OCI-LY3 (cell line): ENCODE measurements at regions not wholly inside any gene's neighbourhood (a gene's known extent, or its start where the extent isn't known, plus 50 kb on each side); places are given as distances from the start of the nearest gene placed in this dataset.
A peak's percentile ranks its signal among the peaks of the same experiment; 100 is the strongest.

Experiments
- H2AFZ ChIP-seq: fragments of 200-600, 300-600 bp; shearing (Covaris generic); 2 replicates; pipeline ENCODE4 v1.6.0; 2014; ENCODE audit warnings: antibody characterized with exemption, low read depth, low read length
- H3K27ac ChIP-seq: fragments of 200-600, 300-600 bp; sonication (generic); 2 replicates; pipeline ENCODE4 v1.5.1; 2014; ENCODE audit warnings: mild to moderate bottlenecking, low read length, moderate library complexity, mixed read lengths
- H3K27me3 ChIP-seq: fragments of 200-600, 300-600 bp; sonication (generic); 2 replicates; pipeline ENCODE4 v1.6.1; 2014; ENCODE audit warnings: low read depth, low read length, mixed read lengths
- H3K36me3 ChIP-seq: fragments of 200-600, 300-600 bp; sonication (generic); replicated peaks from 2 replicates; pipeline ENCODE3; 2014; ENCODE audit warnings: low read depth, low read length, mixed read lengths
- H3K4me1 ChIP-seq: fragments of 300-600, 200-600 bp; sonication (generic); 2 replicates; pipeline ENCODE4 v1.6.1; 2014; ENCODE audit warnings: low read length, mixed read lengths
- H3K4me2 ChIP-seq: fragments of 200-600, 300-600 bp; sonication (generic); 2 replicates; pipeline ENCODE4 v1.6.1; 2014; ENCODE audit warnings: low read length, mixed read lengths
- H3K4me3 ChIP-seq: fragments of 300-600, 200-600 bp; sonication (generic); 2 replicates; pipeline ENCODE4 v1.5.1; 2014; ENCODE audit warnings: antibody characterized with exemption, mild to moderate bottlenecking, low read length, moderate library complexity
- H3K79me2 ChIP-seq: fragments of 300-600, 200-600 bp; shearing (Covaris generic); 2 replicates; pipeline ENCODE4 v1.6.1; 2014; ENCODE audit warnings: mild to moderate bottlenecking, low read length, mixed read lengths
- H3K9ac ChIP-seq: fragments of 300-600, 200-600 bp; shearing (Covaris generic); 2 replicates; pipeline ENCODE4 v1.6.0; 2014; ENCODE audit warnings: mild to moderate bottlenecking, low read length, moderate library complexity
- H3K9me3 ChIP-seq: fragments of 200-600, 300-600 bp; shearing (Covaris generic); 2 replicates; pipeline ENCODE4 v1.6.1; 2014; ENCODE audit warnings: low read length, mixed read lengths; ENCODE audit not compliant: insufficient read depth
- H4K20me1 ChIP-seq: fragments of 200-600, 300-600 bp; sonication (generic); 2 replicates; pipeline ENCODE4 v1.6.1; 2016; ENCODE audit warnings: low read length, mixed read lengths; ENCODE audit not compliant: insufficient read depth
- EZH2phosphoT487 ChIP-seq: fragments of 200-600 bp; shearing (Covaris generic); IDR thresholded peaks from 2 replicates; pipeline ENCODE4 v1.6.1; 2018; ENCODE audit warnings: antibody characterized with exemption, mixed run types, low read depth
- TF ChIP-seq, protein P1 (sequence below): fragments of 200-600, 300-600 bp; sonication (generic); IDR thresholded peaks from 2 replicates; pipeline ENCODE4 v1.5.1; 2014; ENCODE audit warnings: antibody characterized with exemption, low read length, low read depth

DNA sequence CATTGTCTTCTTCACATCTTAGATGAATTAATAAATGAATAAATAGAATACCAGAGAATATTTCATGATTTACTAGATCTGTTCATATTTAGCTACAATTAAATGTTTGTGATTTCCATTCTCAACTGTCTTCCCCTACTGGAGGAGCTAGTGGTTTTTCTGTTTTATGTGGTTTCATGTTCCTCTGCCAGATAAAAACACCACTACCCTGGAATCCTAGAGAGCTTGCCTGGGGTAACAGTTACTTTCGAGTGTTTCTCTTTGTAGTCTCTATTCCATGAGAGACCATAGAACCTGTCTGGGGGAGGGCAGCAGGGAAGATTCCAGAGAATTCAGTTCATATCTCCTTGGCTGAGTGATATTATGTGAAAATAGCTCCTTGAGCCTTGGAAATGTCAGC is 349.2 kb downstream of the INSIG2 start:
- H2AFZ ChIP-seq = no peak overlapping the region
- H3K36me3 ChIP-seq = no peaks in the 10 kb centered on the region
- no peak overlapping the region for H3K4me3 ChIP-seq
- no peaks in the 10 kb centered on the region for H3K79me2 ChIP-seq
- H3K4me1 ChIP-seq = no peaks in the 10 kb centered on the region
- H3K27ac ChIP-seq = no peak overlapping the region
- H3K4me2 ChIP-seq = no peak overlapping the region
- no peak for TF ChIP-seq EZH2phosphoT487
- TF ChIP-seq, protein P1, sequence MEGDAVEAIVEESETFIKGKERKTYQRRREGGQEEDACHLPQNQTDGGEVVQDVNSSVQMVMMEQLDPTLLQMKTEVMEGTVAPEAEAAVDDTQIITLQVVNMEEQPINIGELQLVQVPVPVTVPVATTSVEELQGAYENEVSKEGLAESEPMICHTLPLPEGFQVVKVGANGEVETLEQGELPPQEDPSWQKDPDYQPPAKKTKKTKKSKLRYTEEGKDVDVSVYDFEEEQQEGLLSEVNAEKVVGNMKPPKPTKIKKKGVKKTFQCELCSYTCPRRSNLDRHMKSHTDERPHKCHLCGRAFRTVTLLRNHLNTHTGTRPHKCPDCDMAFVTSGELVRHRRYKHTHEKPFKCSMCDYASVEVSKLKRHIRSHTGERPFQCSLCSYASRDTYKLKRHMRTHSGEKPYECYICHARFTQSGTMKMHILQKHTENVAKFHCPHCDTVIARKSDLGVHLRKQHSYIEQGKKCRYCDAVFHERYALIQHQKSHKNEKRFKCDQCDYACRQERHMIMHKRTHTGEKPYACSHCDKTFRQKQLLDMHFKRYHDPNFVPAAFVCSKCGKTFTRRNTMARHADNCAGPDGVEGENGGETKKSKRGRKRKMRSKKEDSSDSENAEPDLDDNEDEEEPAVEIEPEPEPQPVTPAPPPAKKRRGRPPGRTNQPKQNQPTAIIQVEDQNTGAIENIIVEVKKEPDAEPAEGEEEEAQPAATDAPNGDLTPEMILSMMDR = no peak
- H4K20me1 ChIP-seq = no peaks in the 10 kb centered on the region
- no peak overlapping the region for H3K9ac ChIP-seq
- H3K9me3 ChIP-seq = no peaks in the 10 kb centered on the region
- H3K27me3 ChIP-seq = peaks cover 18% of the 10 kb centered on the region; the same call in 1 of the 2 replicates

DNA sequence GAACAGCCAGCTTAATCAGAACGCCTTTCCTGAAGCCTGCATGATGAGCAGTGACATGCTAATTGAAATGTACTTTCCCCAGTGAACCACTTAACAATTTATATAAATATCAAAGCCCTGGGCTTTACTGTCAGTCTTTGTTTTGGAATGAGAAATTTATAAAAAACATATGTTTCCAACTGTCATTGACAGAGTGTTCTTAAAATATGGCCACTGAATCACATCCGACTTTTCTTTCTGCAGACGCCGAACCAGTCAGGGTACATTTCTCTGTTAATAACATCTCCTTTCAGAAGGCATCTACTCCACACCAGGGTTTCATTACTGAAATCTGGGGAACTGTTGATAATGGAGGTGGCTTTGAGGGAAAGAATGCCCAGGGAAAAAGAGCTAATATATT is 343.7 kb downstream of the INSIG2 start:
- H2AFZ ChIP-seq = no peak overlapping the region
- H3K9ac ChIP-seq = no peak overlapping the region
- peaks cover 14% of the 10 kb centered on the region for H3K27me3 ChIP-seq
- no peak overlapping the region for H3K27ac ChIP-seq
- TF ChIP-seq EZH2phosphoT487 = no peak
- TF ChIP-seq, protein P1 = no peak
- H3K4me1 ChIP-seq = no peaks in the 10 kb centered on the region
- H3K36me3 ChIP-seq = no peaks in the 10 kb centered on the region
- H3K4me2 ChIP-seq = no peak overlapping the region
- H3K9me3 ChIP-seq = no peaks in the 10 kb centered on the region
- H3K79me2 ChIP-seq = no peaks in the 10 kb centered on the region
- H4K20me1 ChIP-seq = no peaks in the 10 kb centered on the region
- H3K4me3 ChIP-seq = no peak overlapping the region

DNA sequence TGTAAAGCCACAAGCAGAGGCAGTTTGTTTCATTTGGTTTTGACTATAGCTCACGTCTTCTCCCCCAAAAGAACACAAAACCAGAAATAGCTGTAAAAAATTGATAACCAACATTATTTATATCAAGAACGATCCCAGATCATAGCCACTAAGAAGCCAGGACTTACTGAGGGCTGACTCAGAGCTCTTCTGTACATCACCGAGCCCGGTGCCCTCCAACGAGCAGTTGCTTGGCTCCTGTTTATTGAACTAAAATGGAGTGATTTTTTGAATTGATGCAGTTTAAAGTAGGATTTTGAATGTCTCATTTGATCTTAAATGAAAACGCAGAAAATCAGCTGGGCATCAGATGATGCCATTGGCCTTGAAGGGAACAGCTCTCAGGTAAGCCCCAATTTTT is 343.3 kb downstream of the INSIG2 start:
- Histone ChIP-seq H3K9ac (no peak overlapping the region), H3K4me1 (no peaks in the 10 kb centered on the region), H3K27me3 (peaks cover 15% of the 10 kb centered on the region), H4K20me1 (no peaks in the 10 kb centered on the region), H3K79me2 (no peaks in the 10 kb centered on the region), H3K4me3 (no peak overlapping the region), H3K27ac (no peak overlapping the region), H3K4me2 (no peak overlapping the region), H3K36me3 (no peaks in the 10 kb centered on the region), H3K9me3 (no peaks in the 10 kb centered on the region), H2AFZ (no peak overlapping the region)
- TF ChIP-seq, protein P1 = no peak
- no peak for TF ChIP-seq EZH2phosphoT487

DNA sequence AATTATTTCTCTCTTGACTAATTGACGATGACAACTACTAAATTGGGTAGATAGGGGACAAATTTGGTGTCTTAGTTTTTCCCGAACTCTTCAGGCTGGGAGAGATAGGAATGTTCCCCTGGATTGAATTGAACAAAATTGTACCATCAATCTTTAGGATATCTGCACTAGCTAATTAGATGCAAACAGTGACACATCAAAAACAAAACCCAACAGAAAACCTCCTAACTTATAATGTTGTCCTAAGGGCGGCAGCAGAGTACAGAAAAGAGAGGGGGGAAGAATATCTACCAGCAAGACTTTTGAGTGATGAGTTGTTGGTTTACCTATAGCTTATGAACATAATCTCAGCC is 342.9 kb downstream of the INSIG2 start:
- no peak overlapping the region for H3K4me3 ChIP-seq
- H3K9me3 ChIP-seq = no peaks in the 10 kb centered on the region
- H3K4me1 ChIP-seq = no peaks in the 10 kb centered on the region
- H3K79me2 ChIP-seq = no peaks in the 10 kb centered on the region
- no peak overlapping the region for H3K27ac ChIP-seq
- no peak overlapping the region for H2AFZ ChIP-seq
- TF ChIP-seq EZH2phosphoT487 = no peak
- TF ChIP-seq, protein P1 = peak; percentile 27; the same call in 1 of the 2 replicates
- no peaks in the 10 kb centered on the region for H4K20me1 ChIP-seq
- no peak overlapping the region for H3K9ac ChIP-seq
- no peak overlapping the region for H3K4me2 ChIP-seq
- H3K36me3 ChIP-seq = no peaks in the 10 kb centered on the region
- H3K27me3 ChIP-seq = peaks cover 15% of the 10 kb centered on the region
